Astrocyte (in vitro differentiated cells and primary cell): ENCODE measurements at regions not wholly inside any gene's neighbourhood (a gene's known extent, or its start where the extent isn't known, plus 50 kb on each side); places are given as distances from the start of the nearest gene placed in this dataset.

Source experiments
- EZH2 ChIP-seq: IDR thresholded peaks from 2 replicates; pipeline ENCODE4 v1.6.1; 2012; ENCODE audit warnings: mild to moderate bottlenecking, low read length, inconsistent platforms; ENCODE audit not compliant: insufficient read depth
- TF ChIP-seq, protein P1 (sequence below): IDR thresholded peaks from 2 replicates; pipeline ENCODE4 v1.5.1; 2011; ENCODE audit warnings: low read depth, mild to moderate bottlenecking, inconsistent platforms, low read length, moderate library complexity; ENCODE audit not compliant: insufficient read depth

- TF ChIP-seq, protein P1, sequence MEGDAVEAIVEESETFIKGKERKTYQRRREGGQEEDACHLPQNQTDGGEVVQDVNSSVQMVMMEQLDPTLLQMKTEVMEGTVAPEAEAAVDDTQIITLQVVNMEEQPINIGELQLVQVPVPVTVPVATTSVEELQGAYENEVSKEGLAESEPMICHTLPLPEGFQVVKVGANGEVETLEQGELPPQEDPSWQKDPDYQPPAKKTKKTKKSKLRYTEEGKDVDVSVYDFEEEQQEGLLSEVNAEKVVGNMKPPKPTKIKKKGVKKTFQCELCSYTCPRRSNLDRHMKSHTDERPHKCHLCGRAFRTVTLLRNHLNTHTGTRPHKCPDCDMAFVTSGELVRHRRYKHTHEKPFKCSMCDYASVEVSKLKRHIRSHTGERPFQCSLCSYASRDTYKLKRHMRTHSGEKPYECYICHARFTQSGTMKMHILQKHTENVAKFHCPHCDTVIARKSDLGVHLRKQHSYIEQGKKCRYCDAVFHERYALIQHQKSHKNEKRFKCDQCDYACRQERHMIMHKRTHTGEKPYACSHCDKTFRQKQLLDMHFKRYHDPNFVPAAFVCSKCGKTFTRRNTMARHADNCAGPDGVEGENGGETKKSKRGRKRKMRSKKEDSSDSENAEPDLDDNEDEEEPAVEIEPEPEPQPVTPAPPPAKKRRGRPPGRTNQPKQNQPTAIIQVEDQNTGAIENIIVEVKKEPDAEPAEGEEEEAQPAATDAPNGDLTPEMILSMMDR: no peak
- no peak for TF ChIP-seq EZH2
Measured at GRCh38 chr10:124322191-124322980, 96.3 kb downstream of the OAT start.
